Activated gamma-delta T cell treated with Interleukin-2 at 50 U/mL for 16 hours (primary cell): ENCODE measurements at regions not wholly inside any gene's neighbourhood (a gene's known extent, or its start where the extent isn't known, plus 50 kb on each side); places are given as distances from the start of the nearest gene placed in this dataset.
"Not testable (repeated sequence)": the region's sequence is repeated elsewhere in the genome, so short reads cannot be mapped to it uniquely, and the experiment has no call there.

ENCODE experiments used
- DNase-seq: peaks from one replicate; pipeline ENCODE4 v3.0.0-alpha.2; 2020

- DNase-seq: not testable (repeated sequence)
Measured at GRCh38 chr19:34871911-34872310, 54.8 kb upstream of the ZNF30 start.

DNA sequence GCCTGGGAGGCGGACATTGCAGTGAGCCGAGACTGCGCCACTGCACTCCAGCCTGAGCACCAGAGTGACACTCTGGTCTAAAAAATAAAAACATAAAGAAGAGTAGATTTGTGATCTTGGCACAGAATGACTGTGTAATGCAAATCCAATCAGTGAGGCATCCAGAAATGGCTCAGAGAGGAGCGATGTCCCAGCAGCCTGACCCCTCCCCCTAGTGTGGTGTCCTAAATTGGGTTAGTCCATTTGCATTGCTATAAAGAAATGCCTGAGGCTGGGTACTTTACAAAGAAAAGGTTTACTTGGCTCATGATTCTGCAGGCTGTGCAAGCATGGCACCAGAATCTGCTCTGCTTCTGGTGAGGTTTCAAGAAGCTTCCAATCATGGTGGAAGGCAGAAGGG is 59.1 kb upstream of the ZNF30 start:
- no peak for DNase-seq

GRCh38 chr19:34865225-34865624 is 61.5 kb upstream of the ZNF30 start:
- not testable (repeated sequence) for DNase-seq

DNA sequence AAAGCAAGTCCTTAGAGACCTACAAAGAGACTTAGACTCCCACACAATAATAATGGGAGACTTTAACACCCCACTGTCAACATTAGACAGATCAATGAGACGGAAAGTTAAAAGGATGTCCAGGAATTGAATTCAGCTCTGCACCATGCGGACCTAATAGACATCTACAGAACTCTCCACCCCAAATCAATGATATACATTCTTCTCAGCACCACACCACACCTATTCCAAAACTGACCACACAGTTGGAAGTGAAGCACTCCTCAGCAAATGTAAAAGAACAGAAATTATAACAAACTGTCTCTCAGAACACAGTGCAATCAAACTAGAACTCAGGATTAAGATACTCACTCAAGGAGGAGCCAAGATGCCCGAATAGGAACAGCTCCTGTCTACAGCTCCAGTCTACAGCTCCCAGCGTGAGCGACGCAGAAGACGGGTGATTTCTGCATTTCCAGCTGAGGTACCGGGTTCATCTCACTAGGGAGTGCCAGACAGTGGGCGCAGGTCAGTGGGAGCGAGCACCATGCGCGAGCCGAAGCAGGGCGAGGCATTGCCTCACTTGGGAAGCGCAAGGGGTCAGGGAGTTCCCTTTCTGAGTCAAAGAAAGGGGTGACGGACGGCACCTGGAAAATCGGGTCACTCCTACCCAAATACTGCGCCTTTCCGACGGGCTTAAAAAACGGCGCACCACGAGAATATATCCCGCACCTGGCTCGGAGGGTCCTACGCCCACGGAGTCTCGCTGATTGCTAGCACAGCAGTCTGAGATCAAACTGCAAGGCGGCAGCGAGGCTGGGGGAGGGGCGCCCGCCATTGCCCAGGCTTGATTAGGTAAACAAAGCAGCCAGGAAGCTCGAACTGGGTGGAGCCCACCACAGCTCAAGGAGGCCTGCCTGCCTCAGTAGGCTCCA is 66.6 kb upstream of the ZNF30 start:
- DNase-seq: not testable (repeated sequence)

DNA sequence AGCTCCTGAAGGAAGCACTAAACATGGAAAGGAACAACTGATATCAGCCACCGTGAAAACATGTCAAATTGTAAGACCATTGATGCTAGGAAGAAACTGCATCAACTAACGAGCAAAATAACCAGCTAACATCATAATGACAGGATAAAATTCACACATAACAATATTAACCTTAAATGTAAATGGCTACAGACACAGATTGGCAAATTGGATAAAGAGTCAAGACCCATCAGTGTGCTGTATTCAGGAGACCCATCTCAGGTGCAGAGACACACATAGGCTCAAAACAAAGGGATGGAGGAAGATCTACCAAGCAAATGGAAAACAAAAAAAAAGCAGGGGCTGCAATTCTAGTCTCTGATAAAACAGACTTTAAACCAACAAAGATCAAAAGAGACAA is 67.4 kb upstream of the ZNF30 start:
- DNase-seq: not testable (repeated sequence)

DNA sequence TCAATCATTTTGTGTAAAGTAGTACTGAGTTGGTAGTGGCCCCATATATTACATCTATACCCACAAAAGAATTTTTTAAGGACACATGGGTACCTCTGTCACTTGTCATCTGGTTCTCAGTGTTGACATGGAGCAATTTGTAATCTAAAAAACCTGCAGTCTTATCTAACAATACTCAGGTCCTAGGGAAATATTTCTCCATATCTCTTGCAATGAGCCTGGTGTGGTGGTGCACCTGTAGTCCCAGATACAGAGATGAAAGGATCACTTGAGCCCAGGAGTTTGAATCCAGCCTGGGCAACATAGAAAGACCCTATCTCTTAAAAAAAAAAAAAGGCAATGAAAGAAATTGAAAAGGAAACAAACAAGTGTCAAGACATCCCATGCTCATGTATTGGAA is 70.7 kb upstream of the ZNF30 start:
- DNase-seq: no peak

DNA sequence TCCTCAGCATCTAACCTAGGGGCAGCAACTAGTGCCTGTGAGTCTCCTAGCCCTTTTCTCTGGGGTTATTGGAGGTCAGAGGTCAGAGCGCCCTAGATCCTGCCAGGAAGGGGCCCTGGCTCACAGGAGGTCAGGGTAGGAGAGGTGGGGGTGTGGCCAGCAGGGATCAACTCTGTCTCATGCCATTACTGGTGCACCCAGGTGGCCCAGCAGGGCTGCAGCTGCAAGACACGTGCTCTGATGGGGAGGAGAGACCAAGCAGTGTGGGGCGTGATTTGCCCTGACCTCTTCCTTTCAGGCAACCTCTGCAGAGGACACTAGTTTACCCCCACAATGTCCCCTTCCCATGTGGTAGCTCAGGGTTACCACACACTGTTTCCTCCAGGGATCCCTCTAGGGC is 73.3 kb upstream of the ZNF30 start:
- DNase-seq: no peak

DNA sequence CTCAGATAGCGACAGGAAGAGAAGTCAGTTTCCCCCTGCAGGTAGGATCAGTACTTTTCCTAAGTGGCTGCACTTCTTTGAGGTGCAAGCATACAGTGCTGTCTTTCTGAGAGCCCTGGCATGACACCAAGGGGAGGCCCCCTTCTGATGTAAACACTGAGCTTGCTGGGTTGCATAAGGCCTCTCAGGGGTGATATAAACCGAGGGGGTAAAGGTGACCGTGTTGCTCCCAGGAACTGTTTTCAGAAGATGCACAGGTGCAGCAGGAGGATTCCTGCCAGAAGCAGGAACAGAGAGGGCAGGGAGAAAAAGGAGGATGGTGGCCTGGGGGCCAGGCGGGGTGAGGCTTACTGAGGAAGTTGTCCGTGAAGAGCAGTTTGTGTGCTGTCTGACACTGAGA is 74.0 kb upstream of the ZNF30 start:
- DNase-seq: no peak

- DNase-seq: no peak
Measured at GRCh38 chr19:34851277-34851804, 75.4 kb upstream of the ZNF30 start.

GRCh38 chr19:34847393-34847792 is 74.4 kb upstream of the ZNF599 start:
- DNase-seq: no peak

DNA sequence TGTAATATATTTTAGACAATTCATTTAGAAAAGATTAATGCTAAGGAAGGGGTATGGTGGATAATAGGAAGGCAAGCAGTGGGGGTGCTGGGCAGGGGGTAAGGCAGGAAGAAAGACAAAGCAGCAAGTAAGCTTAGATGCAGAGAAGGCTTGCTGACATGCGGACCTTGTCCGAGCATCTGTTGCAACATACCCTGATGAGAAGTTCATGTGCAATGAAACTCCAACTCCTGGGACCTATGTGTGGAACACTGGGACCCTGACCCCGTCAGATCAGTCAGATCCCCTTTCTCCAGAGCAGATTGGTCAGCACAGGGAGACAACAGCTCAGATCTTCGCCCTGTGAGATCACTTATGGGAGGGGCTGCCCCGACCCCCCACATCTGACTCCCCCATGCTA is 71.3 kb upstream of the ZNF599 start:
- no peak for DNase-seq

GRCh38 chr19:34841780-34842179 is 68.8 kb upstream of the ZNF599 start:
- no peak for DNase-seq

DNA sequence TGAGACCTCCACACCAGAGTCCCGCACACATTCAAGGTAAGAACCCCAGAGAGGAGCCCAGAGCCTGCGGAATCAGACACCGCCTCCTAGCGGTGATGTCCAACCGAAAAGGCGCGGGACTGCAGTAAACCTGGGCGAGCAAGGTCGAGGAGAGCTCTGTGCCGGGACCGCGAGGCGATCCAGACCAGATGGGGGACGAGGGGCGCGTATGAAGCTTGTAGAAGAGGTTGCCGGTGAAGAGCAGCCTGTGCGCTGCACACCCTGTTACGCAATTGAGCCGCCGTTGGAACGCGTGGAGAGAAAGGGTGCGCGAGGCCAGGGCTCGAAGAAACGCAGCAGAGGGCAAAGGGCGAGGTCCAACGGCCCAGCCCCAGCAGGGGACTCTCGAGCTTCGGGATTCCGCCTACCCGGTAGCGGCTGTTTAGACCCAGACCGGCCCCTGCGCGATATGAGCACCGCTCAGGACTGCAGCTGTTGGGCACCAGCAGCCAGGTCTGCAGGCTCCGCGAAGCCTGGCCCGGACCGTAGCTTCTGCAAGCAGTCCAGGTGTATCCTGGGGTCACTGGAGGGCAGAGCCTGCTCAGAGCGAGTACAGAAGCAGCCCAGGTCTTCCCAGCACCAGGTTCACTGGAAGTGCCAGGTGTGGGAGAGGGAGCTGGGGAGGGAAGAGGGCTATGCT is 65.9 kb upstream of the ZNF599 start:
- peak; percentile 10 for DNase-seq

DNA sequence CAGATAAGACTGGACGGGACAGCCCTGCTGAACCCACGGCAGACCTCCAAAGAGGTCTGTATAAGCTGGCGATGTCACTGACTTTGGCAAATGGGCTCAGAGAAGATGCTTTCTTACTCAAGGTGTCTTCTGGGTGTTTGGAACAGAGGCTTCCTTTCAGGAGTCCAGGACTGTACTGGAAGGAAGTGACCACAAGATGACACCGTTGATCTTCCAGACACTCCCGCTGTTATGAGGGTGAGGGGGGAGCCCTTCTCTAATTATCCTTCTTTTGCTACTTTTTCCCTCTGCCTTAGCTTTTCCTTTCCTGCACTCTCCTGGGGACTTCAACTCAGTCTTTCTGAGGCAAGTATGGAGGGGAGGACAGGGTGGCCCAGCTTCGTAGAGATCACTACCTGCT is 65.2 kb upstream of the ZNF599 start:
- DNase-seq: no peak

DNA sequence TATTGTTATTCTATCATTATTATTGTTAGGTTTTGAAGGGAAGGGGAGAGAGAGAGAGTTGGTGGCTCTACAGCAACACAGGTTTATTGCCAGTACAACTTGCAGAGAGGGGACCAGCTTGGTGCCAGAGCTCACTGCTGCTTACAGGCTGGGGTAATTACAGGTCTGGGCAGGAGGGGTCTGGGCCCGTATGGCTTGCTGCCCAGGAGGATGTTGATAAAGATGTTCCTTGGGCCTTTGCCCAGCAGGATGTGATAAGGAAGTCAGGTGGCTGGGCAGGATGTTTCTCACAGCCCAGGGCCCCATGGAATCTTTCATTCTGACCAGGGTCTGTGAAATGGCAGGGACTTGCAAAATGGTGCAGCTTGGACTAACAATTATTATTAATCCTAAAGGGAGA is 64.2 kb upstream of the ZNF599 start:
- DNase-seq: no peak

GRCh38 chr19:34835631-34836351 is 62.8 kb upstream of the ZNF599 start:
- DNase-seq: no peak

DNA sequence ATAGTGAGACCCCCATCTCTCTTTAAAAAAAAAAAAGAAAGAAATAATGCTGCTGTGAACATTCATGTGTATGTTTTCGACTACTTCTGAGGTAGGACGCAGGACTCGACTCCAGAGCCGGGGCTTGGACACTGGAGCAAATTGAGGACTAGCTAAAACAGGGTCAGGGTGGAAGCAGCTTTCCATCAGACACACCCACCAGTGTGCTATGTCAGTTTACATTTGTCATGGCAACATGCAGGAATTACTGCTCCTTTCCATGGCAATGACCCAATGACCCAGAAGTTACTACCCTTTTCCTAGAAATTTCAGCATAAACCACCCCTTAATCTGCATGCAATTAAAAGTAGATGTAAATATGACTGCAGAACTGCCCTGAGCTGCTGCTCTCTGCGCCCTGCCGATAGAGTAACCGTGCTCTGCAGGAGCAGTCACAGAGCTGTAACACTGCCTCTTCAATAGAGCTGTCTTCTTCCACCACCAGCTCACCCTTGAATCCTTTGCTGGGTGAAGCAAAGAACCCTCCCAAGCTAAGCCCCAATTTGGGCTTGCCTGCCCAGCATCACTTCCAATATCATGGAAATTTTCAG is 61.6 kb upstream of the ZNF599 start:
- no peak for DNase-seq

GRCh38 chr19:34832581-34833112 is 59.6 kb upstream of the ZNF599 start:
- no peak for DNase-seq

- DNase-seq: no peak
Measured at GRCh38 chr19:34831714-34832113, 58.7 kb upstream of the ZNF599 start.

DNA sequence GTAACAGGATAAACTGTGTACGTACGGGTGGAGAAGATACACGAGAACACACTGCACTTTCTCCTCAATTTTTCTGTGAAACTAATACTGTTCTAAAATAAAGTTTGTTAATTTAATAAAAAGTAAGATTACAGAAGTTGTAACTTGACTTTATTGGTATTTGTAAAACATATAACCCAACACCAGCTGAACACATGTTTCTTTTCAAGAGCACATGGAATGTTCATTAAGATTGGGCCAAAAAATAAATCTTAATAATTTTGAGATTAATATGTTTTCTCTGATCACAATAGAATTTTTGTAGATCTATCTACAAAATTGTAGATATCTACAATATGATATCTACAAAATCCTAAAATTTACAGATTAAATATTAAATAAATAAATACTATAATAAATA is 55.1 kb upstream of the ZNF599 start:
- DNase-seq: no peak

DNA sequence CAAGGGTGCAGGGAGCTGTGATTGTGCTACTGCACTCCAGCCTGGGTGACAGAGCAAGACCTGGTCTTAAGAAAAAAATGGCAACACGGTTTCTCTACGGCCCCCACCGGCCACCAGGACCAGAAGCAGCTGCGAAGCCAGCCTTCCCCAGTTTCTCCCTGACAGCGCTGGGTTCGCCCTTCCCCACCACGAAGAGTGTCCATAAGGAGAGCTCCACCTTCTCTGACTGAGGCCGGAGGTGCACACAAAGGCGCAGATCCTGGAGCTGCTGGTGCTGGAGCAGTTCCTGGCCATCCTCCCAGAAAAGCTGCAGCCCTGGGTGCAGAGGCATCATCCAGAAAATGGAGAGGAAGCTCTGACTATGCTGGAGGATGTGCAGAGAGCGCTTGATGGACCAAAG is 52.2 kb upstream of the ZNF599 start:
- DNase-seq: no peak

DNA sequence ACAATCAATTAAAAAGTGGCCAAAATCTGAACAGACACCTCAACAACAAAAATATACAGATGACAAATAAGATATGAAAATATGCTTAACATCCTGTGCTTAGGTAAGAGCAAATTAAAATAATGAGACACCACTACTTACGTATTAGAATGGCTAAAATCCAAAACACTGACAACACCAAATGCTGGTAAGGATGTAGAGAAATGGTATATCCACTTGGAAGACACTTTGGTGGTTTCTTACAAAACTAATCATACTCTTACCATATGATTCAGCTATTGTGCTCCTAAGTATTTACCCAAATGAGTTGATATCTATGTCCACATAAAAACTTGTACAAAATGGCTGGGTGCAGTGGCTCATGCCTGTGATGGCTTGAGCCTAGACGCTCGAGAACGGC is 51.7 kb upstream of the ZNF599 start:
- no peak for DNase-seq
